ENCODE measurements at regions not wholly inside any gene's neighbourhood (a gene's known extent, or its start where the extent isn't known, plus 50 kb on each side); places are given as distances from the start of the nearest gene placed in this dataset.

DNA sequence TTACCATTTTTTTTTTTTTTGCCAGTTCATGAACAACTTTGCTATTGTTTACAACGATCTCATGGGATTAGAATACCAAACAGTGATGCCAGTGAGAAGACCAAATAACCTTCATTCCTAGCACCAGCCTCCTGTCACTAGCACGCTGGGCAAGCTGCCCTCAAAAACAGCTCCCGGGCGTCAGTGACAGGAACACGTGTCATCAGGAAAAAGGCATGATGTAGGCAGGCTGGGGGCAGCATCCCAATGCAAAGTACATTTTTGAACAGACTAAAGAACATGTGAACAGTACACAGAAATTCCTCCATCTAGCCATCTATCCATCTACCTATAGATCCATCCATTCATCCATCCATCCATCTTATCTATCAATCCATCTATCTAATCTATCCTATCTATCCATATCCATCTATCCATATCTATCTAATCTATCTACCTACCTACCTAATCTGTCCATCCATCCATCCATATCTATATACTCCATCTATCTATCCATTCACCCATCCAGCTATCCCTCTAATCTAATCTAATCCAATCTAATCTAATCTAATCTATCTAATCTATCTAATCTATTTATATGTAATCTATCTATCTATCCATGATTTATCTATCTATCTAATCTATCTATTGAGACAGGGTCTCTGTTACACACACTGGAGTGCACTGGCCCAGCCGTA is 378.5 kb downstream of the SHANK2 start:
- TF ChIP-seq, protein P1, sequence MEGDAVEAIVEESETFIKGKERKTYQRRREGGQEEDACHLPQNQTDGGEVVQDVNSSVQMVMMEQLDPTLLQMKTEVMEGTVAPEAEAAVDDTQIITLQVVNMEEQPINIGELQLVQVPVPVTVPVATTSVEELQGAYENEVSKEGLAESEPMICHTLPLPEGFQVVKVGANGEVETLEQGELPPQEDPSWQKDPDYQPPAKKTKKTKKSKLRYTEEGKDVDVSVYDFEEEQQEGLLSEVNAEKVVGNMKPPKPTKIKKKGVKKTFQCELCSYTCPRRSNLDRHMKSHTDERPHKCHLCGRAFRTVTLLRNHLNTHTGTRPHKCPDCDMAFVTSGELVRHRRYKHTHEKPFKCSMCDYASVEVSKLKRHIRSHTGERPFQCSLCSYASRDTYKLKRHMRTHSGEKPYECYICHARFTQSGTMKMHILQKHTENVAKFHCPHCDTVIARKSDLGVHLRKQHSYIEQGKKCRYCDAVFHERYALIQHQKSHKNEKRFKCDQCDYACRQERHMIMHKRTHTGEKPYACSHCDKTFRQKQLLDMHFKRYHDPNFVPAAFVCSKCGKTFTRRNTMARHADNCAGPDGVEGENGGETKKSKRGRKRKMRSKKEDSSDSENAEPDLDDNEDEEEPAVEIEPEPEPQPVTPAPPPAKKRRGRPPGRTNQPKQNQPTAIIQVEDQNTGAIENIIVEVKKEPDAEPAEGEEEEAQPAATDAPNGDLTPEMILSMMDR (conservative IDR thresholded peaks at IDR 0.05; ENCODE audit: low read depth, low read length) = no peak
- no peak for TF ChIP-seq EZH2 (IDR thresholded peaks at IDR 0.05; ENCODE audit: borderline replicate concordance, low read depth, low read length, poor library complexity, severe bottlenecking)

All from A673 (cell line).